HS-5 (cell line): ENCODE measurements at regions not wholly inside any gene's neighbourhood (a gene's known extent, or its start where the extent isn't known, plus 50 kb on each side); places are given as distances from the start of the nearest gene placed in this dataset.
"Not testable (repeated sequence)": the region's sequence is repeated elsewhere in the genome, so short reads cannot be mapped to it uniquely, and the experiment has no call there.

Experiments
- DNase-seq: peaks from one replicate; pipeline ENCODE4 v3.0.0-alpha.2; 2012; ENCODE audit warnings: low read depth

DNA sequence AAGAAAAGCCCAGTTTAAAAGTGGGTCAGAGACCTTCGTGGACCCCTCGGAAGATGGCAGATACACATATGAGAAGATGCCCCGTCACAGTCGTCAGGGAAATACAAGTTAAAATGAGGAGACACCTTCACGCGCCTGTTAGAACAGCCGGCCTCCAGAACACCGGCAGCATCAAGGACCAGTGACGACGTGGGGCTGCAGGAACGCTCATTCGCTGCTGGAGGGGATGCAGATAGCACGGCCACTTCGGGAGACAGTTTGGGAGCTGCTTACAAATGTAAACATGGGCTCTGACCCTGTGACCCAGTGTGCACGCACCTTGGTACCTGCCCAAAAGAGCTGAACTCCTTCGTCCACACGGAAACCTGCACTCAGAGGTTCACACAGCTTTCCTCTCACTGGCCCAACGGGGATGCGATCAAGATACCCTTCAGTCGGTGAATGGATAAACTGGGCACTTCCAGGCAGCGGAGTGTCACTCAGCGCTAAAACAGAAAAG, 83.7 kb upstream of the CTDP1 start:
- DNase-seq: no peak

DNA sequence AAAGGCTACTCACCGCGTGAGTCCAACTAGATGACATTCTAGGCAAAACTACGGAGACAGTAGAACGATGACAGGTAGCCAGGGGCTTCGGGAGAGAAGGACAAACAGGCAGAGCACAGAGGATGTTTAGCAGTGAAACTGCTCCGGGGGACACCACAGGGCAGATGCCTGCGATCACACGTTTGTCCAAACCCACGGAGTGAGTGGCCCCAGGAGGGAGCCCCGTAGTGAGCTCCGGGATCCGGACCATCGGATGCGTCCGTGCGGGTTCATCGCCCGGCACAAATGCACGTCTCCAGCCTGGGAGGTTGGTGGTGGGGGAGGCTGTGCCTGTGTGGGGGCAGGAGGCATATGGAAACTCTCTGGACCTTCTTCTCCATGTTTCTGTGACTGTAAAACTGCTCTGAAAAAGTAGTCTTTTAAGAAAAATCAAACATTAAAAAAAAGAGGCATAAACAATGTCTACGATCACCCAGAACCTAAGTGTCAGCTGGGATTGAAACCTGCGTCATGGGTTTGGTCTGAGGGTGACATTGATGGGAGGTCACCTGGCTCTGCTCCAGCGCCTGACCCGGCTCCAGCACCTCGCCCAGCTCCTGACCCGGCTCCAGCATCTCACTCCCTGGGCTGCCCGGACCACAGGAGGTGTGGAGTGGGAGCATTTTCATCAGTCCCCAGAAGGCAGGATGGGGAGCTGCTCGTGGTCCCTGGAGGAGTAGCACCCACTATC, 83.0 kb upstream of the CTDP1 start:
- DNase-seq: no peak

DNA sequence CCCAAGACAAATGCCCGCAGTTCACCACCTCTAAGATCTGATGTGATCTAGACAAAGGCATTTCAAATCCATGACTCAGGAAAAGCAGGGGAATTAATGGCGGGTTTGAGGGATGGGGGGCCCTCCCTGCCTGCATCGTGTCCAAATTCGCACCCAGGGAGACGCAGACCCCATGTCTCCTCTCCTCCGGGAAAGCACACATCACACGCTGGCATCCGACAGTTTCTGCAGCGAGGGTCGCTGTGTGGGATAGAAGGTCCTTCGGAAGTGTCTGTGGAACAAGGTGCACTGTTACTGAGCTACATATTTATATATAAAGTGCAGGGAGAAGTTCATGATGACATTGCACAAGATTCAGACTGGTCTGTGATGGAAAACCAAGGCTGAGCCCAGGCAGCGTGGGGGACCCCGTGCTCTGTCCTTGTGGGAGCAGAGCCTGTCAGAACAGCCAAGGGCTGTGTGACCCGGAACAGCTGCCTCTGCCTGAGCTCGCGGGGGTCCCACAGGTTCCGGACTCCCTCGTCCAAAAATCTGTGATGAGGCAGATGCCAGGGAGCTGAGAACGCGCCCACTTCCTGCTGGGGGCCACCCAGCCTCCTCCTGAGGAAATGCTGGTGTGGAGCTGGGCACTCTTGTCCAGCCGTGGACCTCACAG, 82.3 kb upstream of the CTDP1 start:
- no peak for DNase-seq

DNA sequence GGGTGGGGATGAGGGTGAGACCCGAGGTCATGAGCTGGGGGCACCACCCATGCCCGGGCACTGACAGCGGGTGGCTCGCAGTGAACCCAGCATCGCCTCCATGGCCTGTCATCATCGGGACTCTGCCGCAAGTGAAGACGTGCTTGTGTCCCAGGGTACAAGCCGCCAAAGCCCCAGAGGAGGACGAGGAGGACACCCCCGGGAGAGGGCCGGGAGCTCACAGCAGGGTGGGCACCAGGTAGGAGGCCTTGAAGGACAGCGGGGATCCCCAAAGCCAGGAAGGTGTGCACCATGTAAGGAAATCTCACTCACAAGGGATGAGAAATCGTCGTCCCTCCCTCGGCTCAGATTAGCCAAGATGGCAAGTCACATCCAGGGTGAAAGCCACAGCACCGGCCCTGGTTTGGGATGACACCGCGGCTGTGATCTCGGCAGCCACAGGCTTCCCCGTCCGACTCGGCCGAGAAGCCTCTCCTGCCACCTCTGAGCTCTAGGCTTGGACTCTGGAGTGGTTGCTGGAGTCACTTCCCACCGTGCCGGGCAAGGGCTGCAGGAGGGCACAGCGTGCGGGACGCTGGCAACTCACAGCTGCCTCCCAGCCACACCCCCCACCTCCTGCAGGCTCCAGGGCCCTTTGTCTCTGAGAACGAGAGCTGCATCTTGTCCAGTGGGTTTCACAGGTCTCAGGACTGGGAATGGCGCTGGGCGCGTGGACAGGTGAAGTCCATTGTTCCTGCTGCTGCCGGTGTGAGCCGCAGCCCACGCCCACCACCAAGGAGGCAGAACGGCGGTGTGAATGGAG, 81.6 kb upstream of the CTDP1 start:
- no peak for DNase-seq

DNA sequence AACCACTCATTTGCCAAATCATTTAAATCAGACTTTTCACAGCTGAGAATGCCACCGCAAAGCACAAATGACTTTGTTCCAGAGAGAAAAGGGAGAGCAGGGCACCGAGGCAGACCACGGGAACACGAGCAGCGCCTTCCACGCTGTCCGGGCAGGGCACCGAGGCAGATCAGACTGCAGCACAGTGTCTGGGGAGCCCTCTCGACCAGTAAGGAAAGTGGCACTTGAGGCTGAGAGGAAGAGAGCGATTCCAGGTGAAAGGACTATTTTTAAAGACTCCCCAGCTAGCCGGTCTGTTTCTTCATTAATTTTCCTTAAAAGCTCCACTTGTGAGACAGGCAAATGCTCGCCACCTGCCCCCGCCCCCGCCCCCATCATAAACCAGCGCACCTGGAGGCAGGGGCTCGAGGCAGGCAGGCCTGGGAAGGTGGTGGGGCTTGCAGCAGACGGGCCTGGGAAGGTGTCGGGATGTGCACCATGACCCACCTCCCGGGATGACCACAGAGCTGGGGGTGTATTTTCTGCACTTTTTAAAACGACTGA, 80.9 kb upstream of the CTDP1 start:
- DNase-seq: no peak

DNA sequence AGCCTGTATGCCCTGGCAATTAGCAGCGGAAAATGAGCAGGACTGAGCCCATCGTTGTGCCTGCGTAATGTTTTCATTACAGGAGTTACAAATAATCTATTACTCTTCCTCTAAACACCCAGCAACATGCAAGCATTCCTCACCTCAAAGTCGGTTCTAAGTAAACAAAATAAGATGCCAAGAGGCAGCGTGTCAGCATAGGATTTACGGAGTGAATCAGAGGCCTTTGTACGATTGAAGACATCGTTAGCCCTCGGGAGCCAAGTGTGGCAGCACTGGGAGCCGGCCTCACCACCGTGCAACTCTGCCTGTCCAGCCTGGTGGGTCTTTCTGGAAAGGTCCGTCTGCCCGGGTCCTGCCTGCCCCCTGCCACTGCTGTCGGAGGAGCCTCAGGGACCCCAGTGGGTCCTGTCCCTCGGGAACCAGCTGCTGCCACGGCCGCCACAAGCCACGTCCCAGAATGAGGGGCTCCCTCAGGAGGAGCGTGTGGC, 80.1 kb upstream of the CTDP1 start:
- no peak for DNase-seq

DNA sequence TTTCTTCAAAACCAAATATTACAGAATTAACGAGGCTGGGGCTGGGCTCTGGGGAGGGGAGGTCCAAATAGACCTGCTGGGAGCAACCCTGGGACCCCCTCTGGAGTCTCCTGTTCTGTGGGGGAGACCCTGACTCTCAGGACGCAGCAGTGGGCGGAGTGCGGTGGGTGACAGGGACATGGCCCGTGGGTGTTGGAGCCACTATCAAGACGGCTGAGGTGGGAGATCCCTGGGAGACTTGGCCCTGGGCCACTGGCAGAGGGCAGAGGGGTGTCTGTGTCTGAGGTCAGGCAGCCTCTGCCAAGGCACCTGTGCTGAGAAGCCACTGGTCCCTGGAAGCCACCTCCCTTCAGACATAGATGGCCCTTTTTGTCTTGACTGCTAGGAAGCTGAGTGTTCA, 79.5 kb upstream of the CTDP1 start:
- no peak for DNase-seq

DNA sequence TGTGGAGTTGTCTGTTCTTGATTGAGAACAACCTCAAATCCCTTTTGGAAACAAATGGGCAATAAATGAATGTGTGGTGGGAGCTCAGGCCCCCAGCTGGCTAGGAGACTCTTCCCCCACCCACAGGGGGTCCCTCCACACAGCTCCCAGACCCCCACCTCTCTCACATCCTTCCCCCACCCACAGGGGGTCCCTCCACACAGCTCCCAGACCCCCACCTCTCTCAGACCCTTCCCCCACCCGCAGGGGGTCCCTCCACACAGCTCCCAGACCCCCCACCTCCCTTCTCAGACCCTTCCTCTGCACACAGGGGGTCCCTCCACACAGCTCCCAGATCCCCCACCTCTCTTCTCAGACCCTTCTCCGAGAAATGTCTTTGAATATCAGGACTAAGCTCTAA, 79.0 kb upstream of the CTDP1 start:
- DNase-seq: no peak

DNA sequence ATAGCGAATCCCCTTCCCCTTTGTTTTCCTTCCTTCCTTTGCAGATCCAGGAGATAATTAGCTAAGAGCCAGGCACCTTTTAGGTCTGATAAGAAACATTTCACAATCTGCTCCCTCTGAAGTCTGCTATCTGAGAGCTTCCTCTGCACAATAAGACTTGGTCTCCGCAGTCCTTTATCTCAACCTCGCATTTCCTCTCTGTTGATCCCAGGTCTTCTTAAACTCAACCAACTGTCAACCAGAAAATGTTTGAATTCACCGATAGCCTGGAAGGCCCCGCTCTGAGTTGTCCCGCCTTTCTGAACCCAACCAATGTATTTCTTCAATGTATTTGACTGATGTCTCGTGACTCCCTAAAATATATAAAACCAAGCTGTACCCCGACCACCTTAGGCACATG, 78.4 kb upstream of the CTDP1 start:
- DNase-seq: no peak

DNA sequence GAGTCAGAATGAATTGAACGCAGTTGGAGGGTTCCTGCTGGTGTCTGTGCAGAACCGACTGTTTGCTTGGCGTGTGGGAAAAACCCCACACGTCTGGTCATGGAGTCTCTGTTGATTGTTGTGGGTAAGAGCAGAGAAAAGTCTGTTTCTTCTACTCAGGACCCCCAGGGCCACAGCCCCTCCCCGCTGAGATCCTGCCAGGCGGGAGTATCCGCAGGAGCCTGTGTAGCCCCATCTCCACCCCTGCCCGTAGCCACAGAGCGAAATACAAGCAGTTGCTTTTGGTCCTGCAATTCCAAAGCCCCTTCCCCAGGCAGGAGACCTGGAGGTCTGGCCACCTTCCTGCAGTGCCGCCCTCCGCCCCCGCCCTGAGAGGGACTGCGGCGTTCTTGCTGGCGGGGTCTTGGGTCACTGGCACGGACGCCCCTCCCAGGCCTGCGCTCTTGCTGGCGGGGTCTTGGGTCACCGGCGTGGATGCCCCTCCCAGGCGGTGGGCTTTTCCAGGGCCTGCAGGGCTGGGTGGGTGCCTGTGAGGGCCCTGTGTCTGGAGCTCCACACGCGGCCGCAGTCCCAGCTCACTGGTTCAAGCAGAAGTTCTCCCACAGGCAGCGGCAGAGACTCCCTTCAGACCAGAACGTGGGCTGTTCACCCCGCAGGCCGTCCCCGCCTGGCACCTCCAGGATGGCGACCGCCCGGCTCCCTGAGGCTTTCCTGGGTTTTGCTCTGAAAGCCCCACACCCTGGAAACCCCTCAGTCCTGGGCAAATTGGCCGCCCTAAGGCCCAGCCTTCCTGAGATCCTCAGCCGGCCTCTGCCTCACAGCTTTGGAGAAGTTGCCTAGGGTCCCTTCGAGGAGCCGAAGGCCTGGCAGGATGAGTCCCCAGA, 76.0 kb upstream of the CTDP1 start:
- DNase-seq: no peak

DNA sequence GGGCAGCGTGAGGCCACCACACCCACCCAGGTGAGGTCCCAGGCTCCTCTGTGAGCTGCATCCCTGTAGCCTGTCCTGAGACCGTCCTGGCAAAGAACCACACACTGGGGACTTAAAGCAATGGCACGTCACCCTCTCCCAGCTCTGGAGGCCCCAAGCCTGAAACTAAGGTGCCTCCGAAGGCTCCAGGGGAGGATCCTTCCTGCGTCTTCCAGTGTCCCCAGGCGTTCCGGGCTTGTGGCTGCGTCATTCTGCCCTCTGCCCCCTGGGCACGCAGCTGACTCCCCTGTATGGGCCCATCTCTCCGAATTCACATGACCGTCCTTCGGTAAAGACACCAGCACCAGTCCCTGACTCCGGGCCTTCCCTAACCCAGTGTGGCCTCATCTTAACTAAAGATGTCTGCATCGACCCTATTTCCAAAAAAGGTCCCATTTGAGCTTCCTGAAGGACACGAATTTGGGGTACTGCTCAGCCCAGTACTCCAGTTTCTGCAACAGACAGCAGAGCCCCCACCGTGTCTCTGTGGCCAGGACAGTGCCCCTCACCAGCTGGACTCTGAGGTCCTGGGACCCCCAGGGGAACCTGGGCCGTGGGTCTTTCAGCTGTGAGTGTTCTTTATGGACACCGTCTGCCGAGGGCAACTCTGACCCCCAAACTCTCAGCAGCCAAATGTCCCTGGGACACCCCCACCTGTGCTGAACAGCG, 75.2 kb upstream of the CTDP1 start:
- no peak for DNase-seq

DNA sequence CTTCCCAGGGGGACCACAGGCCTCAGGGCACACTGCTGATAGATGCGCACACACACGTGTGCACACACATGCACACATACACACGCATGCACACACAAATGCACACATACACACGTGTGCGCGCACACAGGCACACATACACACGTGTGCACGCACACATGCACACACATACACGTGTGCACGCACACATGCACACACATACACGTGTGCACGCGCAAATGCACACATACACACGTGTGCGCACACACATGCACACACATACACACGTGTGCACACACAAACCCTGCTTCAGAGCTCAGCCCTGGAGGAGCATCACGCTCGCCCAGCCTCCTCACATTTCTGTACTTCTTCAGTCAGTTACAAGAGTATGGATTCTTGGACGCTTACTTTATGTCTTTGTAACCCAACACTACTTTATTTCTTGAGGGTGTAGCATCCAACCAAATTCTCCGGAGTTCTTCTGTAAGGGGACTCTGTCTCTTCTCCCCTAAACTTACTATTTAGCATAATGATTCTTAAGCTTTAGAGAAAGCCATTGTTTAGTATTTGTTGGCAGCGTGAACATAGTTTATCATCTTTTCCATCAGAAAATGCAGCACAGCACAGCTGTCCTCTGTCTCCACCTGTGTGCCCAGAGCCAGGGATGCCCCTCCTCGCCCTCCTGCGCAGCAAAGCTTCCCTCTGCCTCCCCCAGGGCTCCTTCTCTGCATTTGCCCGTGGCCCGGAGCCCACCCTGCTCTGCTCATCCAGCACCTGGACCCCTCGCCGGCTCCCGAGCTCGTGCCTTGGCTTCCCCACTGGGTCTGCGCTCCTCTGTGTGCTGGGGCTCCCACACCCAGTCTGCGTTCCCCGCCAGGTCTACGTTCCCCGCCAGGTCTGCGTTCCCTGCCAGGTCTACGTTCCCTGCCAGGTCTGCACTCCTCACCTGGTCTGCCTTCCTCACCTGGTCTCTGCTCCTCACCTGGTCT, 74.4 kb upstream of the CTDP1 start:
- no peak for DNase-seq

DNA sequence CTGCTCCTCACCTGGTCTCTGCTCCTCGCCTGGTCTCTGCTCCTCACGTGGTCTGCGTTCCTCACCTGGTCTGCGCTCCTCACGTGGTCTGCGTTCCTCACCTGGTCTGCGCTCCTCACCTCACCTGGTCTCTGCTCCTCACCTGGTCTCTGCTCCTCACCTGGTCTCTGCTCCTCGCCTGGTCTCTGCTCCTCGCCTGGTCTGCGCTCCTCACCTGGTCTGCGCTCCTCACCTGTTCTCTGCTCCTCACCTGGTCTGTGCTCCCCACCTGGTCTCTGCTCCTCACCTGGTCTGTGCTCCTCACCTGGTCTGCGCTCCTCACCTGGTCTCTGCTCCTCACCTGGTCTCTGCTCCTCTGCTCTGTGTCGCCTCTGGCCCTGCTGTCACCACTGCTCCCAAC, 73.5 kb upstream of the CTDP1 start:
- DNase-seq: not testable (repeated sequence)

DNA sequence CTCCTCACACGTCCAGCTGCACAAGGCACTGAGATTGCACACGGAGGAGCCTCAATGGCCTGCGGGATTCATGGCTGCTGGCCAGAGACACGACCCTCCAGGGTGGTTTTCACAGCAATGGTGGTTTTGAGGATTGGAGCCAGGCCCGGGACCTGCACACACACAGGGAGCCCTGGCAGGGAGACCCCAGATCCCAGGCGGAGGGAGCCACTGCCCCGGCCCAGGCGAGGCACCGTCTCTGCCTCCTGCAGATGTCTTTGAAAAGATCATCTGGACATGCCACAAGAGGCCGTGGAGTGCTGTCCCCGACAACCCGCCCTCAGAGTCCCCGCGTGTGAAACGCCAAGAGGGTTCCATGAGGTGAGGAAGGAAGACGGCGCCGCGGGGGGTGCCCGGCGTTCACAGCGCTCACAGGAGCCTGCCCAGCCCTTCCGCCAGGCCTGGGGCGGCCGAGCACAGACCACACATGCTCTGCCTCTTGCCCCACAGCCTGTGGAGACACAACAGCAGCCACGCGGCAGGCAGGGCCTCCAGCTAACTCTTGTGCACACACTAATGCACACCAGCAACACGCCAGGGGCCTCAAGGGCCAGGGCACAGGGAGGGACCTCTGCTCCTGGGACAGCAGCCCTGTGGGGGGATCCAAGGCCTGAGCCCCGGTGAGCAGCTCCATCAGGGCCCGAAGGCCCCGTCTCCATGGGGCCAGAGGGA, 72.8 kb upstream of the CTDP1 start:
- no peak for DNase-seq

DNA sequence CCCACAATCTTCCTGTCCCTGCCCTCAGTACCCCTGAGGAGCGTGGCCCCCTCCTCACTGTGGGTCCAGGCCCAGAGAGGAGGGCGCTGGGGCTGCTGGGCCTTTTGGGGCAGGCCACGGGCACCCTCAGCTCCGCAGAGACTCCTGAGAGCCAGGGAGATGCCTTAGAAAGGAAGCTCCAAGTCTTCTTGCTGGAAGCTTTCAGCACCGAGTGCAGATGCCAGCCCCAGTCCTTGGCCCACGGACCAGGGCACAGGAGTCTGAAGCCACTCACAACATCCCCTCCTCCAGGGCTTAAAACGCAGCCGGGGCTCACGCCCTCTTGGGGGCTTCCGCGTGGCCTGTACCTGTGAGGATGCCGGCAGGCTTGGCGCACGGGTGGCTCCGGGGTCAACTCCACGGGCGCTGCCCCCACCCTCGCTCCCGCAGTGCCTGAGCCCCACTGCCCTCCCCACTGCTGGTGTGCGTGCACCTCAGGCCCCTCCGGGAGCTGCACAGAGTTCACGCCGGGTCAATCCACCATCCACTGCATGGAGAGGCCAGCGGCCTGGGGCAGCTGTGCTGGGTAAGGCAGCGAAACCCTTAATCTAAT, 72.1 kb upstream of the CTDP1 start:
- DNase-seq: no peak

DNA sequence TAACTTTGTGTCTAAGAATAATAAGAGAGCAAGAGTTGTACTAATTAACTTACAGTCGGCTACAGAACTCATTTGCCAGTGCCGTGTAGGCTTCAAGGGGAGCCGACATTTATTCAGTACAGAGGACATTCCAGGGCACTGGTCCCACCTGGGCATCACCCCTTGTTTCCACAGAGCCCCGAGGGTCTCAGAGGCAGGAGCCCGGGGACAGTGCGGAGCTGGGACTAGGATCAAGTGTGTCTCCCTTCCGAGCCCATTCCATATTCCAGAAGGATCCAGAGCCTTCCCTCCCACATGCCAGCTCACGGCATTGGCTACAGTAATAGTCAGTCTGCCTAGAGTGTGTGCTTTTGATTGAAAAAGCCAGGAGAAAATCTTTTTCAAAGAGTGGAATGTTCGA, 71.5 kb upstream of the CTDP1 start:
- no peak for DNase-seq

DNA sequence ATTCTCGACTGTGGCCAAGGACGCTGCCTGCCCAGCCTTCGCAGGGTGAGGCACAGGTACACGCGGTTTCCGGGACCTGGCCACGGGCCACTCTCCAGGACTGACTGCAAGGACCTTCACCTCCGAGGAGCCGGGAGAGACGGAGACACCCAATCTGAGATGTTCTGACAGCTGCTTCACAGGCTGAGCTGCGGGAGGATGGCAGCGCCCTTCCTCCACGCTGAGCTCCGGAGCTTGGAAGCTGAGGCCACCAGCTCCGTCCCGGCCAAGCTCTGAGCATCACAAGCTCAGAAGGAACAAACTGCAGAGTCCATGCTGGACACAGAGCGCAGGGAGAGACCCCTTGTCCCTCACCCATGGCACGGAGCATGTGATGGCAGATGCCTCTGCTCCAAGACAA, 71.1 kb upstream of the CTDP1 start:
- DNase-seq: no peak

DNA sequence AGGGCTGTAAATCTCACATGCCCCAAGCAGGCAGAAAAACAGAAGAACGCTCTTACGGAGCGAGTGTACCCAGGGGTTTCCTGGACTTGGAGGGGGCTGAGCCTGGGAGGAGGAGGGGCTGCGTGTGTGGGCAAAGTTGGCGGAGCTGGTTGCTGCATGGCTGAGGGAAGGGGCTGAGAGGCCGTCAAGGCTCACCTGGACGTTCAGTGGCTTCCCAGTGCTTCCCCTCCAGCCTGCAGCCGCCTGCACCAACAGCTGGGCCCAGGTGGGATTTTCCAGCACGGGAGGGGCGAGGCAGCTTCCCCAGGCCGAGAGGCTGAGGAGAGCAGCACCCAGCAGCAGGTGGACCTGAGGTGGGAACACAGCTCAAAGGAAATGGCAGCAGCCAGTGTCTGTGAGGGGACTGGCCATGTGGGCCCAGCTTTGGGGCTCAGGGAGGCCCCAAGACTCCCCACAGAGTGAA, 70.6 kb upstream of the CTDP1 start:
- no peak for DNase-seq
